ENCODE measurements at regions not wholly inside any gene's neighbourhood (a gene's known extent, or its start where the extent isn't known, plus 50 kb on each side); places are given as distances from the start of the nearest gene placed in this dataset.

- TF ChIP-seq POLR2A (IDR thresholded peaks at IDR 0.05) (no peak), POLR2AphosphoS5 (IDR thresholded peaks at IDR 0.05) (no peak), CTCF (IDR thresholded peaks at IDR 0.05) (no peak), EP300 (IDR thresholded peaks at IDR 0.05) (no peak)
These were observed 121.2 kb upstream of the TET2 start for GRCh38 chr4:105025263-105026017.
